Parathyroid adenoma (tissue), 2 donors: ENCODE measurements at regions not wholly inside any gene's neighbourhood (a gene's known extent, or its start where the extent isn't known, plus 50 kb on each side); places are given as distances from the start of the nearest gene placed in this dataset.
"Not testable (repeated sequence)": the region's sequence is repeated elsewhere in the genome, so short reads cannot be mapped to it uniquely, and the experiment has no call there.

ENCODE experiments used
- H2AFZ ChIP-seq: fragments of 300-600 bp; sonication (generic); one replicate; pipeline ENCODE4 v1.7.0; 2017; ENCODE audit warnings: antibody characterized with exemption, mild to moderate bottlenecking
- H3K27ac ChIP-seq: fragments of 300-600 bp; sonication (generic); one replicate; pipeline ENCODE4 v1.7.0; 2017
- H3K27me3 ChIP-seq: fragments of 300-600 bp; sonication (generic); one replicate; pipeline ENCODE4 v1.7.0; 2017; ENCODE audit warnings: low read length; ENCODE audit not compliant: control insufficient read depth, insufficient read depth
- H3K36me3 ChIP-seq: fragments of 300-600 bp; sonication (generic); one replicate; pipeline ENCODE4 v1.7.0; 2017; ENCODE audit warnings: low read length; ENCODE audit not compliant: control insufficient read depth, insufficient read depth
- H3K4me1 ChIP-seq: fragments of 300-600 bp; sonication (generic); one replicate; pipeline ENCODE4 v1.7.0; 2017; ENCODE audit warnings: control low read depth
- H3K4me2 ChIP-seq: fragments of 300-600 bp; sonication (generic); one replicate; pipeline ENCODE4 v1.7.0; 2017; ENCODE audit warnings: low read length
- H3K4me3 ChIP-seq: fragments of 300-600 bp; sonication (generic); one replicate; pipeline ENCODE4 v1.7.0; 2017; ENCODE audit warnings: low read depth, low read length
- H3K79me2 ChIP-seq: fragments of 300-600 bp; sonication (generic); one replicate; pipeline ENCODE4 v1.7.0; 2017; ENCODE audit warnings: control low read depth
- H3K9ac ChIP-seq: fragments of 300-600 bp; sonication (generic); one replicate; pipeline ENCODE4 v1.7.0; 2017; ENCODE audit warnings: mild to moderate bottlenecking
- H3K9me3 ChIP-seq: fragments of 300-600 bp; sonication (generic); one replicate; pipeline ENCODE4 v1.7.0; 2017; ENCODE audit warnings: low read length; ENCODE audit not compliant: control insufficient read depth
- CTCF ChIP-seq: fragments of 300-600 bp; sonication (generic); IDR thresholded peaks from one replicate; pipeline ENCODE4 v1.7.0; 2017; ENCODE audit warnings: antibody characterized with exemption, mild to moderate bottlenecking
- donor health status: primary hyperparathyroidism.

DNA sequence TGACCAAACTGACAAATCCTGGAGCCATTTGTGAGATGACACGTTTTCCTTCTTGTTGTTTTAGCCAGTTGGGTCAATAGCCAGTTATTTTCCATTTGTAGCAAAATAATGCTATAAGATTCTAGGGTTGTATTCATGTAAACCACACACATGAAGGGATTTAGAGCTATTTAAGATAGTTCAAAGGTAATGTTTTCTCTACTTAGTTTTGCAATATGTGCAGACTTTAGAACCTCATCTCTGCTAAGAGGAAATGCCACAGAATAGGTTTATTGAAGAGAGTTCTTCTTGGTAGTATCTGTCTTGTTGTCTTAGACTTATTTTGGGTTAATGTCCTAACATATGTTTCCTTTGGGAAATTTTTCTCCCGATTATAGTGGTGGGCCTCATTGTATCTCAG is 213.5 kb upstream of the RIMS1 start:
- H3K4me3 ChIP-seq, result no peak overlapping the region
- H3K79me2 ChIP-seq, result no peaks in the 10 kb centered on the region
- no peaks in the 10 kb centered on the region for H3K36me3 ChIP-seq
- H3K4me1 ChIP-seq, result no peaks in the 10 kb centered on the region
- H3K9me3 ChIP-seq, result no peaks in the 10 kb centered on the region
- H3K27me3 ChIP-seq, result no peaks in the 10 kb centered on the region
- H3K4me2 ChIP-seq, result no peak overlapping the region
- no peak for TF ChIP-seq CTCF
- H2AFZ ChIP-seq, result no peak overlapping the region
- no peak overlapping the region for H3K9ac ChIP-seq
- no peak overlapping the region for H3K27ac ChIP-seq

DNA sequence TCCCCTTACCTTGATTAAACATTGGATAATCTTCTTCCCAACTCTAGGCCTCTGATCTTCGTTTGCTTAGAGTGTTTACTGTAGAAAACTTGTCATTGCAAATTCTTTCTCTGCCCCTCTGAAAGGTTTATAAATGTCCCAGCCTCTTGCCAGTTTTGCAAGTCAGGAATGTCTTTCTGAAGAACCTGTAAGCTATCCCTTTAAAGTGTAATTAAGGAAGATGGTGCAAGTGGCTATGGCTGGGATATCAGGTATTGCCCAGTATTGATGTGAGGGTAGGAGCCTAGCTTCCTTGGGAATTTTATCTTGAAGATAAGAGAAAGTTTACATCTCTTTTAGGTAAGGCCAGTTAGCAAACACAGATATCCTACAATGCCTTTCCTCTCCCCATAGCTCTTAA is 211.0 kb upstream of the RIMS1 start:
- Histone ChIP-seq H3K4me2 (no peak overlapping the region), H3K4me3 (no peak overlapping the region), H2AFZ (no peak overlapping the region), H3K9me3 (no peaks in the 10 kb centered on the region), H3K9ac (no peak overlapping the region), H3K4me1 (no peaks in the 10 kb centered on the region), H3K27ac (no peak overlapping the region), H3K79me2 (no peaks in the 10 kb centered on the region), H3K27me3 (no peaks in the 10 kb centered on the region), H3K36me3 (no peaks in the 10 kb centered on the region)
- no peak for TF ChIP-seq CTCF

DNA sequence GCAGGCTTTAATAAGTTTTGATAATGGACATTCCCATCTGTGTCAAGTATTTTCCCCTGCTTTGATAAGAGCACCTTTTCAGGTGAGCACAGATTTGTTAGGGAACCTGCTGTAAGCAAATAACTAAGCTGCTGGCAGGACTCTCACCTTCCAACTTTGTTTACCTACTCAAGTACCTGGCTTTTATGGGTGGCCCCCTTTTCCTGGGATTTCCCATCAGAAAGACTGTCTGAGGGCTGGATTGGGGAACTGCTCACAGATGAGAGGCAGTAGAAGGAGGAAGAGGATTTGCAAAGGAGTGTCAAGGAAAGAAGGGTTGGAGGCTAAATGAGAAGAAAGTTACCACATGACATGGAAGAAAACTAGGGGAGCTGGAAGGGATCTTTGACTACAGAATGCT is 210.1 kb upstream of the RIMS1 start:
- Histone ChIP-seq H3K4me3 (no peak overlapping the region), H3K27me3 (no peaks in the 10 kb centered on the region), H3K9me3 (no peaks in the 10 kb centered on the region), H3K79me2 (no peaks in the 10 kb centered on the region), H3K4me1 (no peaks in the 10 kb centered on the region), H3K4me2 (no peak overlapping the region), H3K36me3 (no peaks in the 10 kb centered on the region), H2AFZ (no peak overlapping the region), H3K9ac (no peak overlapping the region), H3K27ac (no peak overlapping the region)
- TF ChIP-seq CTCF, result no peak

DNA sequence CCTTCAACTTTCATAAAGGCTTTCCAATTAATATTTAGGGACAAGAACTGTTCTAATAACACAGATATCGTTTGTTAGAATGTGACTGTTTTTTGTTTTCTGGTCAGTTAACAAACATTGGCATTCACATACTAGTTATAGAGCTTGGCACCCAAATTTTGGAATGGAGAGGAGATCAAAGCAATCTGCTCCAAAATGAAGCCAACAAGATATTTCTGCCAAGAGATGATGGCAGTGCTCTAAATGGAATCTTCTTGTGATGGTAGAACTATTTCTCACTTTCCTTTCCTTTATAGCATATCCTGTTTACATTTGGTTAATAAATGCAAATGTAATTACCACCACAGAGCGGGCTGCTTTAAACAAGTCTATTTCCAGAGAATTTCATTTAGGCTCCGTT is 208.3 kb upstream of the RIMS1 start:
- no peaks in the 10 kb centered on the region for H3K79me2 ChIP-seq
- H2AFZ ChIP-seq, result no peak overlapping the region
- no peak overlapping the region for H3K9ac ChIP-seq
- H3K36me3 ChIP-seq, result no peaks in the 10 kb centered on the region
- no peaks in the 10 kb centered on the region for H3K4me1 ChIP-seq
- no peak overlapping the region for H3K4me2 ChIP-seq
- H3K27me3 ChIP-seq, result no peaks in the 10 kb centered on the region
- no peak overlapping the region for H3K27ac ChIP-seq
- no peak overlapping the region for H3K4me3 ChIP-seq
- H3K9me3 ChIP-seq, result no peaks in the 10 kb centered on the region
- no peak for TF ChIP-seq CTCF

DNA sequence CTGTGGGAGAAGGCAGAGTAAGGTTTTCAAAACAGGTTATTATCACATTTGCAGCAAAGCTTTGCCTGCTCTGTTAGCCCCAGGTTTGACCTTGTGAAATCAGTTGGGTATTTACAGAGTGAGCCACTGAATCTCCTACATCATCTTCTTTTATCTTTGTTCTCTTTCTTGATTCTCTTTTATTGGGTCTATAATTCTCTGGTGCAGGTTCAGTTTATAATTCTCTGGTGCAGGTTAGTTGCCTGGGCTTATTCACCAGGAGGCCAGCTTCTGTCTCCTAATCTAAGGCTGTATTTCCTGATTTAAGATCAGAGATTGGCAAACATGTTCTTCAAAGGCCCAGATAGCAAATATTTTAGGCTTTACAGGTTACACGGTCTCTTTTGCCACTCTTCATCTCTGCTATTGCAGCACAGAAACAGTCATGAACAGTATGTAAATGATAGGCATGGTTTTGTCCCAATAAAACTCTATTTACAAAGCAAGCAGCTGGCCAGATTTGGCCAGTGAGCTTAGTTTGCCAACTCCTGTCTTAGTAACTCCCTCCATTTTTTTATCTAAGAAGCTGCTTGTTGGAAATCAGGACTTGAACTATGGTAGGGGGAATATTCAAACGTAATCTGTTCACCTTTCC is 205.0 kb upstream of the RIMS1 start:
- H3K9ac ChIP-seq, result no peak overlapping the region
- H3K4me1 ChIP-seq, result no peaks in the 10 kb centered on the region
- TF ChIP-seq CTCF, result no peak
- H3K9me3 ChIP-seq, result no peaks in the 10 kb centered on the region
- H2AFZ ChIP-seq, result no peak overlapping the region
- no peaks in the 10 kb centered on the region for H3K79me2 ChIP-seq
- H3K36me3 ChIP-seq, result no peaks in the 10 kb centered on the region
- H3K27me3 ChIP-seq, result no peaks in the 10 kb centered on the region
- no peak overlapping the region for H3K4me2 ChIP-seq
- no peak overlapping the region for H3K4me3 ChIP-seq
- H3K27ac ChIP-seq, result no peak overlapping the region

DNA sequence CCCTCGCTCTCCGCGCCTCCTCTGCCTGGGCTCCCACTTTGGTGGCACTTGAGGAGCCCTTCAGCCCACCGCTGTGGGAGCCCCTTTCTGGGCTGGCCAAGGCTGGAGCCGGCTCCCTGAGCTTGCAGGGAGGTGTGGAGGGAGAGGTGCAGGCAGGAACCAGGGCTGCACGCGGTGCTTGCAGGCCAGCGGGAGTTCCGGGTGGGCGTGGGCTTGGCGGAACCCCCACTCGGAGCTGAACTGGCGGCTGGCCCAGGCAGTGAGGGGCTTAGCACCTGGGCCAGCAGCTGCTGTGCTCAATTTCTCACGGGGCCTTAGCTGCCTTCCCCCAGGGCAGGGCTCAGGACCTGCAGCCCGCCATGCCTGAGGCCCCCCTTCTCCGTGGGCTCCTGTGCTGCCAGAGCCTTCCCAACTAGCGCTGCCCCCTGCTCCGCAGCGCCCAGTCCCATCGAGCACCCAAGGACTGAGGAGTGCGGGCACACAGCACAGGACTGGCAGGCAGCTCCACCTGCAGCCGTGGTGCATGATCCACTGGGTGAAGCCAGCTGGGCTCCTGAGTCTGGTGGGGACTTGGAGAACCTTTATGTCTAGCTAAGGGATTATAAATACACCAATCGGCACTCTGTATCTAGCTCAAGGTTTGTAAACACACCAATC is 200.2 kb upstream of the RIMS1 start:
- H3K4me3 ChIP-seq, H3K27ac ChIP-seq: not testable (repeated sequence)

More for the DNA sequence above, 200.2 kb upstream of the RIMS1 start:
- H3K79me2 ChIP-seq, H2AFZ ChIP-seq, H3K9ac ChIP-seq, H3K4me1 ChIP-seq, H3K36me3 ChIP-seq, H3K9me3 ChIP-seq, H3K4me2 ChIP-seq, H3K27me3 ChIP-seq: not testable (repeated sequence)
